HT1080 (cell line): ENCODE measurements at regions not wholly inside any gene's neighbourhood (a gene's known extent, or its start where the extent isn't known, plus 50 kb on each side); places are given as distances from the start of the nearest gene placed in this dataset.
A peak's percentile ranks its signal among the peaks of the same experiment; 100 is the strongest.
"Not testable (repeated sequence)": the region's sequence is repeated elsewhere in the genome, so short reads cannot be mapped to it uniquely, and the experiment has no call there.

ENCODE experiments used
- DNase-seq: peaks from one replicate; pipeline ENCODE4 v3.0.0-alpha.2; 2015; ENCODE audit warnings: low read depth

- DNase-seq: no peak
These were observed 90.5 kb upstream of the EGFL6 start for GRCh38 chrX:13478740-13479451.

- DNase-seq: no peak
These were observed 93.0 kb upstream of the EGFL6 start for GRCh38 chrX:13476384-13476783.

GRCh38 chrX:13474164-13474516, 95.3 kb upstream of the EGFL6 start:
- no peak for DNase-seq

- DNase-seq: no peak
These were observed 95.8 kb upstream of the EGFL6 start for GRCh38 chrX:13473442-13474163.

GRCh38 chrX:13472975-13473374, 96.4 kb upstream of the EGFL6 start:
- no peak for DNase-seq

- DNase-seq: no peak
These were observed 98.1 kb upstream of the EGFL6 start for GRCh38 chrX:13471269-13471668.

GRCh38 chrX:13470685-13470977, 98.8 kb upstream of the EGFL6 start:
- no peak for DNase-seq

GRCh38 chrX:13469963-13470684, 99.3 kb upstream of the EGFL6 start:
- DNase-seq: peak; percentile 65

- no peak for DNase-seq
These were observed 101.3 kb upstream of the EGFL6 start for GRCh38 chrX:13468096-13468495.

- DNase-seq: no peak
These were observed 102.2 kb upstream of the EGFL6 start for GRCh38 chrX:13467243-13467642.

GRCh38 chrX:13464599-13465275, 104.7 kb upstream of the EGFL6 start:
- no peak for DNase-seq

- DNase-seq: peak; percentile 91
These were observed 105.8 kb upstream of the EGFL6 start for GRCh38 chrX:13463608-13464007.

- DNase-seq: no peak
These were observed 117.1 kb upstream of the EGFL6 start for GRCh38 chrX:13452283-13452682.

- no peak for DNase-seq
These were observed 120.0 kb upstream of the EGFL6 start for GRCh38 chrX:13449441-13449840.

GRCh38 chrX:13448941-13449340, 120.5 kb upstream of the EGFL6 start:
- DNase-seq: no peak

GRCh38 chrX:13441608-13442007, 121.8 kb upstream of the ATXN3L start:
- not testable (repeated sequence) for DNase-seq

- DNase-seq: no peak
These were observed 120.3 kb upstream of the ATXN3L start for GRCh38 chrX:13440176-13440575.

GRCh38 chrX:13433298-13433605, 113.4 kb upstream of the ATXN3L start:
- DNase-seq: peak; percentile 48

- peak; percentile 71 for DNase-seq
These were observed 112.8 kb upstream of the ATXN3L start for GRCh38 chrX:13432414-13433297.

- peak; percentile 25 for DNase-seq
These were observed 110.4 kb upstream of the ATXN3L start for GRCh38 chrX:13430136-13430827.
